Keratinocyte (primary cell): ENCODE measurements at regions not wholly inside any gene's neighbourhood (a gene's known extent, or its start where the extent isn't known, plus 50 kb on each side); places are given as distances from the start of the nearest gene placed in this dataset.

Experiments
- DNase-seq: peaks from one replicate; pipeline ENCODE4 v3.0.0-alpha.2; 2011; ENCODE audit warnings: low read depth, missing footprints, low spot score
- FAIRE-seq: peaks from 2 replicates; lab custom pipeline; 2011; peaks lifted over from hg19 to GRCh38; lab: Jason Lieb, UNC
- H2AFZ ChIP-seq: 2 replicates; pipeline ENCODE4 v1.6.0; 2012; ENCODE audit warnings: low read length, control low read depth, inconsistent platforms; ENCODE audit not compliant: control insufficient read depth
- H3K27ac ChIP-seq: 2 replicates; pipeline ENCODE4 v1.5.1; 2011; ENCODE audit warnings: low read length; ENCODE audit not compliant: control insufficient read depth, insufficient read depth
- H3K27me3 ChIP-seq: 3 replicates; pipeline ENCODE4 v1.6.0; 2011; ENCODE audit warnings: low read length; ENCODE audit not compliant: control insufficient read depth, insufficient read depth; ENCODE audit errors: extremely low read depth
- H3K36me3 ChIP-seq, 2 experiments: 2 replicates in 1 of 2; 3 replicates in 1 of 2; pipeline ENCODE4 v1.5.1; 2011; ENCODE audit warnings: low read length in 2 of 2, mild to moderate bottlenecking in 1 of 2; ENCODE audit not compliant: control insufficient read depth in 2 of 2, insufficient read depth in 2 of 2; ENCODE audit errors: extremely low read depth in 1 of 2
- H3K4me1 ChIP-seq: 3 replicates; pipeline ENCODE4 v1.5.1; 2011; ENCODE audit warnings: low read length; ENCODE audit not compliant: control insufficient read depth, insufficient read depth; ENCODE audit errors: extremely low read depth
- H3K4me2 ChIP-seq: 3 replicates; pipeline ENCODE4 v1.6.0; 2011; ENCODE audit warnings: low read depth, low read length; ENCODE audit not compliant: control insufficient read depth, insufficient read depth; ENCODE audit errors: extremely low read depth
- H3K4me3 ChIP-seq, 3 experiments: fragments of 200-600 bp in 1 of 3; sonication (generic) in 1 of 3; 2 replicates in 2 of 3; 3 replicates in 1 of 3; pipeline ENCODE4 v1.5.1; 2011 to 2016; ENCODE audit warnings: low read length in 3 of 3, mild to moderate bottlenecking in 3 of 3, control low read depth in 2 of 3, inconsistent platforms in 1 of 3, low read depth in 1 of 3, mixed read lengths in 1 of 3, mixed run types in 1 of 3, moderate library complexity in 1 of 3; ENCODE audit not compliant: control insufficient read depth in 2 of 3, insufficient read depth in 2 of 3; ENCODE audit errors: extremely low read depth in 1 of 3
- H3K79me2 ChIP-seq: 2 replicates; pipeline ENCODE4 v1.6.0; 2012; ENCODE audit warnings: low read length; ENCODE audit not compliant: control insufficient read depth, insufficient read depth
- H3K9ac ChIP-seq: 3 replicates; pipeline ENCODE4 v1.6.0; 2011; ENCODE audit warnings: low read length; ENCODE audit not compliant: control insufficient read depth, insufficient read depth; ENCODE audit errors: extremely low read depth
- H3K9me1 ChIP-seq: 3 replicates; pipeline ENCODE4 v1.6.0; 2011; ENCODE audit warnings: low read length; ENCODE audit not compliant: control insufficient read depth, insufficient read depth; ENCODE audit errors: extremely low read depth
- H3K9me3 ChIP-seq: 2 replicates; pipeline ENCODE4 v1.5.1; 2012; ENCODE audit warnings: low read depth, low read length; ENCODE audit not compliant: control insufficient read depth
- H4K20me1 ChIP-seq: 3 replicates; pipeline ENCODE4 v1.6.0; 2011; ENCODE audit warnings: low read length; ENCODE audit not compliant: control insufficient read depth, insufficient read depth; ENCODE audit errors: extremely low read depth
- EZH2 ChIP-seq: IDR thresholded peaks from one replicate; pipeline ENCODE4 v1.6.1; 2012; ENCODE audit warnings: inconsistent platforms, mild to moderate bottlenecking, low read length, moderate library complexity
- dilution Hi-C: fragments of 300-500 bp; cut with MboI; formaldehyde crosslinking; loops from one replicate; pipeline ENCODE4 v1.7.0; 2020; ENCODE audit warnings: low sequenced_read_pairs; ENCODE audit not compliant: extremely low pct_ligation_motif_present
- TF ChIP-seq, protein P1 (sequence below), 3 experiments: IDR thresholded peaks in 1 of 3; conservative IDR thresholded peaks in 1 of 3; optimal IDR thresholded peaks in 1 of 3; 2 replicates in 2 of 3; 3 replicates in 1 of 3; pipeline versions ENCODE3 to v1.5.1; 2011; ENCODE audit warnings: low read length in 3 of 3, mild to moderate bottlenecking in 3 of 3, moderate library complexity in 2 of 3, control low read depth in 1 of 3, inconsistent platforms in 1 of 3; ENCODE audit not compliant: insufficient read depth in 2 of 3; ENCODE audit errors: extremely low read depth in 1 of 3

DNA sequence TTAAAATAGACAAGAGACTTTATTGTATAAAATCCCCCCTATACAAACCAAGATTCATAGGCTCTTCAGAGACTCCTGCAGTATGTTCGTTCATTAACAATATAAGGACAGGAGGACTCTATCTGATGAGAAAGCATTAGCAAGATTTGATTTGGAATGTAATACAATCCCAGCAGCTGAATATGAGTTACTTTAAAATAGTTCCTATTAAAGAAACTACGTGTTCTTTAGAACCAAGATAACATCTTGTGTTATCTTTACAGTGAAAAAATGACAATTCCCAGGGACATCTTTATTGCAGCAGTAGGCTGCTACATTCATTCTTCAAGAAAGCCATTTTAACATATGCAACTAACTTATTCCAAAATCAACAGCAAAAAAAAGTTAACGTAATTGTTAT lies 1360.1 kb upstream of the GJE1 start:
- DNase-seq (no peak), FAIRE-seq (no peak)
- no peak overlapping the region for H3K27ac ChIP-seq
- H3K4me3 ChIP-seq = no peak overlapping the region
- H3K36me3 ChIP-seq = no peaks in the 10 kb centered on the region
- dilution Hi-C loops = no loop called here
- no peaks in the 10 kb centered on the region for H3K9me1 ChIP-seq
- H3K4me2 ChIP-seq = no peak overlapping the region
- no peaks in the 10 kb centered on the region for H3K79me2 ChIP-seq
- H3K9ac ChIP-seq = no peak overlapping the region
- TF ChIP-seq, protein P1, sequence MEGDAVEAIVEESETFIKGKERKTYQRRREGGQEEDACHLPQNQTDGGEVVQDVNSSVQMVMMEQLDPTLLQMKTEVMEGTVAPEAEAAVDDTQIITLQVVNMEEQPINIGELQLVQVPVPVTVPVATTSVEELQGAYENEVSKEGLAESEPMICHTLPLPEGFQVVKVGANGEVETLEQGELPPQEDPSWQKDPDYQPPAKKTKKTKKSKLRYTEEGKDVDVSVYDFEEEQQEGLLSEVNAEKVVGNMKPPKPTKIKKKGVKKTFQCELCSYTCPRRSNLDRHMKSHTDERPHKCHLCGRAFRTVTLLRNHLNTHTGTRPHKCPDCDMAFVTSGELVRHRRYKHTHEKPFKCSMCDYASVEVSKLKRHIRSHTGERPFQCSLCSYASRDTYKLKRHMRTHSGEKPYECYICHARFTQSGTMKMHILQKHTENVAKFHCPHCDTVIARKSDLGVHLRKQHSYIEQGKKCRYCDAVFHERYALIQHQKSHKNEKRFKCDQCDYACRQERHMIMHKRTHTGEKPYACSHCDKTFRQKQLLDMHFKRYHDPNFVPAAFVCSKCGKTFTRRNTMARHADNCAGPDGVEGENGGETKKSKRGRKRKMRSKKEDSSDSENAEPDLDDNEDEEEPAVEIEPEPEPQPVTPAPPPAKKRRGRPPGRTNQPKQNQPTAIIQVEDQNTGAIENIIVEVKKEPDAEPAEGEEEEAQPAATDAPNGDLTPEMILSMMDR (optimal IDR thresholded peaks at IDR 0.05 in 1 of 3, IDR thresholded peaks at IDR 0.05 in 1 of 3, conservative IDR thresholded peaks at IDR 0.05 in 1 of 3; ENCODE audit: extremely low read depth in 1 of 3, insufficient read depth in 2 of 3, low read length in 3 of 3) = no peak
- no peak for TF ChIP-seq EZH2
- H3K27me3 ChIP-seq = no peaks in the 10 kb centered on the region
- peaks cover 9% of the 10 kb centered on the region for H3K4me1 ChIP-seq
- peaks cover 3% of the 10 kb centered on the region for H3K9me3 ChIP-seq
- H2AFZ ChIP-seq = no peak overlapping the region
- H4K20me1 ChIP-seq = no peaks in the 10 kb centered on the region

DNA sequence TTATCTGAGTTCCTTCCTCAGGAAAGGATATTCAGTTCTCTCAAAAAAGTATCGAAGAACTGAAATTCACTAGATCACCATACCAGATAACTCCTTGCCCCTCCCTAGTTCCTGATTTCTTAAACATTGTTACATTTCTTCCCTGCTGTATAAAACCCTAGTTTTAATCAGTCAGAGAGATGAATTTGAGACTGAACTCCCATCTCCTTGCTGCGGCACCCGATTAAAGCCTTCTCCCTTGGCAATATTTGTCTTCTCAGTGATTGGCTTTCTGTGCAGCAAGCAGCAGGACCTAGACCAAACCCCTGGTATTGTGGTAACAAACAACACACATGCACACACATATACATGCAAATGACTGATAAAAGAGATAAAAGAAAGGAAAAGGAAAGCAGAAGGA lies 1364.6 kb upstream of the GJE1 start:
- Histone ChIP-seq H3K79me2 (no peaks in the 10 kb centered on the region), H3K9me1 (no peaks in the 10 kb centered on the region), H3K9me3 (peaks cover 3% of the 10 kb centered on the region), H3K9ac (no peak overlapping the region), H3K4me3 (no peak overlapping the region), H4K20me1 (no peaks in the 10 kb centered on the region), H3K36me3 (no peaks in the 10 kb centered on the region), H2AFZ (no peak overlapping the region), H3K4me2 (no peak overlapping the region), H3K4me1 (no peaks in the 10 kb centered on the region), H3K27ac (no peak overlapping the region), H3K27me3 (no peaks in the 10 kb centered on the region)
- no peak for FAIRE-seq
- dilution Hi-C loops = no loop called here
- DNase-seq = no peak
- TF ChIP-seq, protein P1 (optimal IDR thresholded peaks at IDR 0.05 in 1 of 3, IDR thresholded peaks at IDR 0.05 in 1 of 3, conservative IDR thresholded peaks at IDR 0.05 in 1 of 3; ENCODE audit: extremely low read depth in 1 of 3, insufficient read depth in 2 of 3, low read length in 3 of 3) = no peak
- TF ChIP-seq EZH2 = no peak
